ENCODE measurements at regions not wholly inside any gene's neighbourhood (a gene's known extent, or its start where the extent isn't known, plus 50 kb on each side); places are given as distances from the start of the nearest gene placed in this dataset.
"Not testable (repeated sequence)": the region's sequence is repeated elsewhere in the genome, so short reads cannot be mapped to it uniquely, and the experiment has no call there.

- not testable (repeated sequence) for DNase-seq, ATAC-seq
Measured at GRCh38 chr17:54361073-54361472, 538.3 kb downstream of the KIF2B start.

DNA sequence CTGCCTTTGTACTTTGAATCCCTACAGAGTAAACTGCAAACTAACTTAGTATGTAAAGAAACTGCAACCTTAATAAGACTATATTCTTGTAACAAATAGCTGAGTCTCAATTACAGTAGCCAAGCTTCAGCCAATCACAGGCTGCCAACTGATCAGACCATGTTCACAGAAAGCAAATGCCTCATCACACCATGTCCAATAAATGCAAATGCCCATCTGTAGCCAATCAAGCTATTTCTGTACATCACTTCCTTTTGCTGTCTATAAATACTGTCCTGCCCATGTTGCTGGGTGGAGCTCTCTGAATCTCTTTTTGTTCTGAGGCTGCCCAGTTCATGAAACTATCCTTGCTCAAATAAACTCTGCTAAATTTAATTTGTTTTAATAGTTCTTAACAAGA lies 531.7 kb upstream of the TOM1L1 start:
- ATAC-seq = no peak
- no peak for DNase-seq

GRCh38 chr17:54372069-54372749 lies 528.4 kb upstream of the TOM1L1 start:
- DNase-seq (no peak), ATAC-seq (no peak)

- no peak for ATAC-seq
- no peak for DNase-seq
Measured at GRCh38 chr17:54373970-54374369, 526.7 kb upstream of the TOM1L1 start.

DNA sequence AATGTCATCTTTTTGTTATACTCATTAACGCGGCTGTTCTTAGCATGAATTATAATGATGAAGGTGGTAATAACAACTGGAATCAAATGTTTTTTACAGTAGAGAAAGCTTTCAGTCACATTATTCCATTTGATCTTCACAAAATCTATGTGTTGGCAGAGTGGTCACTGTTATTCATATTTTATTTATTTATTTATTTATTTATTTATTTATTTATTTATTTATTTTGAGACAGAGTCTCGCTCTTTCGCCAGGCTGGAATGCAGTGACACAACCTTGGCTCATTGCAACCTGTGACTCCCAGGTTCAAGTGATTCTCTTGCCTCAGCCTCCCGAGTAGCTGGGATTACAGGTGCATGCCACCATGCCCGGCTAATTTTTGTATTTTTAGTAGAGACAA lies 524.2 kb upstream of the TOM1L1 start:
- ATAC-seq, DNase-seq: not testable (repeated sequence)

DNA sequence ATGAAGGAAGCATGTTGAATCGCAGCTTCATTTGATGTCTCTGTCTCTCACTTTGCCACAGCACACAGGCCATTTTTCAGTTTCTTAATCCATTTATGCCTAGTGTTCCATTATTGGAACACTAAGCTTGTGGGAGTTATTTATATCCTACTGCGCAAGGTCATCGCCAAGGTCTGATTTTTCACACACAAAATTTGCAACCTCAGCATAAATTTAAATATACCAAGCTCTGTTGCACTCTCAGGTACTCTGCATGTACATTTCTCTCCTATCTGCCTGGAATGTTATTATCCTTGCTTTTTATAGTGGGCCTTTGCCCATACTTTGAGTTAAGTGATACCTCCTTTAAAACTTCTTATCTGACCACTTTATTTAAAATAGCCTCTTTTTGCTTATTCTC lies 519.2 kb upstream of the TOM1L1 start:
- no peak for DNase-seq
- no peak for ATAC-seq

DNA sequence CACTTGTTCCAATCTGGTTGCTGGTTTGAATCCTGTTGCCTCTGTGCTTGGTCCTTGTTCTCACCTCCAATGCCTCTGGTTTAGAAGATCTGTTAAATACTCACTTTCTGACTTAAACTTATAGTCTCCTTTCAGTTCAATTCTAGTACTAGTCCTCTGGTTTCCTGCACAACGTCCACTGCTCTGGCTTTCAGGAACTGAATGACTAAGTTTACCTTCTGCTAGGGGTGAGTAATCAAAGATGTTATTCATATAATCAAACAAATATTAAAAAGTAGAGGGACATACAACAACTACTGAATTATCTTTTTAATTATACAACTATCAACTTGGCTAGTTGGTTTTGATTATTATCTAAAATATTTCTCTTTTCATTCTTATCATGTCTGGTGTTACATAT lies 496.4 kb upstream of the TOM1L1 start:
- ATAC-seq (no peak), DNase-seq (no peak)

- DNase-seq = no peak
Measured at GRCh38 chr17:54405826-54406225, 494.8 kb upstream of the TOM1L1 start.

DNA sequence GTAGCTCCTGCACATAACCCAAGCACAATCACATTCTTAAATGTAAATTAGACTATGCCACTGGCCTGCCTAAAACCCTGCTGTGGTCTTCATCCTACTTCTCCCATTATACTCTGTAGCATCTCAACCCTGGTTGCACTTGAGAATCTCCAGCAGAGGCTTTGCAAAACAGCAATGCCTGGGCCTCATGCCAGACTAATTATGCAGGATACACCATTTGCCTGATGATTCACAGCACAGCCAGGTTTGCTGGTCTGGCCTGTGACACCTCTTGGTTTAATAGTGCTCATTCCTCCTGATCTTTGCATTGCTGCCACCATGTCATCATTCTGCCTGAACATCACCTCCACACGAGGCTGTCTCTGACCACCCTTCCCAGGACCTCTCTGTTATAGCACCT lies 491.9 kb upstream of the TOM1L1 start:
- ATAC-seq = no peak
- DNase-seq = no peak

More at GRCh38 chr17:54405826-54406225, 494.8 kb upstream of the TOM1L1 start:
- no peak for ATAC-seq

- no peak for ATAC-seq
- DNase-seq = no peak
Measured at GRCh38 chr17:54418467-54418866, 482.2 kb upstream of the TOM1L1 start.

GRCh38 chr17:54425671-54426070 lies 475.0 kb upstream of the TOM1L1 start:
- ATAC-seq (no peak), DNase-seq (no peak)

DNA sequence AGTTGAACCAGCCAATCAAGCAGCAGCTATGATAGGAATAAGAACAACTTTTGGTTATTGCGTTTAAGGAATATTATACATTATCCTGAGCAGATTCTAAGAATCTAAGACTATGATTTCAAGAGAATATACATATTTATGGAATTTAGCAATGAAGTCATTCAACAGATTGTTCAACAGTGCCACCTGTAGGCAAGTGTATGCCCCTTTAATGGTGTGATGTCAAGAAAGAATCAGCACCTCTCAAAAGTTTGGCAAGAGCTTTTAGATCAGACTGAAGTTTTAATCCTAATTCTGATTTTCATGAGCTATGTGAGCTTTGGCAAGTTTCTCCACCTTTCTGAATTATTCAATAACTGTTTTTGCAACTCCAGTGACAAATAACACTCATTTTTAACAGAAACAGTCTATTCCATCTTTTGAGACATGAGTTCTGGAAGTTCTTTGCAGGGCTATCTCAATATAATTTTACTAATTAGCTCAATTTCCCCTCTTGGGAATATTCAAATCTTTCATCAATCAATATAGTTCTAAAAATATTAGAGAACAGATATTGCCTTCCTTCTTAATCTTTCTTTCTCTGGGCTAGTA lies 474.3 kb upstream of the TOM1L1 start:
- DNase-seq (no peak), ATAC-seq (no peak)

GRCh38 chr17:54435966-54436365 lies 464.7 kb upstream of the TOM1L1 start:
- ATAC-seq = no peak
- DNase-seq = no peak

GRCh38 chr17:54439816-54440215 lies 460.8 kb upstream of the TOM1L1 start:
- ATAC-seq (no peak), DNase-seq (no peak)

GRCh38 chr17:54451051-54451450 lies 449.6 kb upstream of the TOM1L1 start:
- ATAC-seq = no peak
- DNase-seq = no peak

DNA sequence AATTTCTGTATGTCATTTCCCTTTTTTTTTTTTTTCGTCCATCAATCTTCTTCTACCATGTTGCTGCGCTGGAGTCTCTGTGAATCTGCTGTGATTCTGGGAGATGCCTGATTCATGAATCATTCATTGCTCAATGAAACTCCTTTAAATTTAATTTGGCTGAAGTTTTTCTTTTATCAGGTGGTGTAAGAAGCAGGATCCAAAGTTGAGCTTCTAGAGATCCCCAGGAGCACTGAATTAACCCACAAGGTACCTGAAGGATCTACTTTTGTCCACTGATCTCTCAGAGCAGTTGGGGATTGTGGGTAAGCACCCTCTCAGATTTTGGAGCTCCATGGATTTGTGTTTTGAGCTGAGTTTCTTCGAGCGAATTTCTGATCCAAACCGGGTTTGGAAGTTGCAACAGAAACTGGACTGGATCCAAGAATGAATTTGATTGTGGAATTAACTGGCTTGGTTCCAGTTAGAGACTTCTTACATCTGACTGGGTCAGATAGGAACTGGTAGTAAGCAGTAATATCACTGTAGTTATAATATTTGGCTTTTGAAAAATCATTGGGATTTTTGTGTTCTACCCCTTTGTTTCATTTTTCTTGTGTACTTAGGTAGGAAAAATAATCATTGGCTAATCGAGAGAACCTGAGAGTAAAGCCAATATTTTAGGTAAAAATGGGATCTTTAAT lies 447.8 kb upstream of the TOM1L1 start:
- DNase-seq (no peak), ATAC-seq (no peak)

DNA sequence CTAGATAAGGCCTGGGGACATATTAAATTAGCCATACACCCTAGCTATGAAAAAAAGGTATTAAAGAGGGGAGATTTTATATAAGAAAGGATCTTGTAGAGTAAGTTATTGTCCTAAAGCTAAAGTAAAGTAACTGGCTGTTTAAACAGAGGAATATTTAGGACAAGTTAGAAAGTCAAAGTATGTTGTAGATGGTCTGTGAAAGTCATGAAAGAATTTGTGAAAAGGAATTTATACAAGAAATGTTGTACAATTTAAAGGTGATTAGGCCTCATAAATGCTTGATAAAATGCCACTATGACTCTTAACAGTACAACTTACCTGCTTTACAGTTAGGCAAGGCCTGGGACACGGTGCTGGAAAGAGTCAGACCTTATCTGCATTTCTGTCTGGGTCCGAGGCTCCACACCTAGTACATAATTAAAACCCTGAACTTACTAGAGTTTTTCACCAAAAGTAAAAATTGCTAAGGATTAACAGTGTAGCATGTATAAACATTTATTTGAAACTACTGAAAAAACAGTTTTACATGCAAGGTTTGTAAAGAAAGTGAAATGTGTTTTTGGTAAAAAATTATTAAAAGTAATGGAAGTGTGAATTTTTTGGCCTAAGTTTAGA lies 445.3 kb upstream of the TOM1L1 start:
- ATAC-seq (no peak), DNase-seq (no peak)

DNA sequence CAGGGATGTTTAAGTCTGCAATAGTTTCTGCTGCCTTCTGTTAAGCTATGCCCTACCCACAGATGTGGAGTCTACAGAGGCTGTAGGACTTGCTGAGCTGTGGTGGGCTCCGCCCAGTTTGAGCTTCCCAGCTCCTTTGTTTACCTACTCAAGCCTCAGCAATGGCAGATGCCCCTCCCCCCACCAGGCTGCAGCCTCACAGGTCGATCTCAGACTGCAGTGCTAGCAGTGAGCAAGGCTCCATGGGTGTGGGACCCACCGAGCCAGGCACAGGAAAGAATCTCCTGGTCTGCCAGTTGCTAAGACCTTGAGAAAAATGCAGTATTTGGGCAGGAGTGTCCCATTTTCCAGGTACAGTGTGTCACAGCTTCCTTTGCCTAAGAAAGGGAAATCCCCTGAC lies 435.2 kb upstream of the TOM1L1 start:
- not testable (repeated sequence) for DNase-seq, ATAC-seq

- ATAC-seq (no peak), DNase-seq (no peak)
Measured at GRCh38 chr17:54466875-54467274, 433.8 kb upstream of the TOM1L1 start.

- no peak for ATAC-seq
- no peak for DNase-seq
Measured at GRCh38 chr17:54482843-54483242, 417.8 kb upstream of the TOM1L1 start.

DNA sequence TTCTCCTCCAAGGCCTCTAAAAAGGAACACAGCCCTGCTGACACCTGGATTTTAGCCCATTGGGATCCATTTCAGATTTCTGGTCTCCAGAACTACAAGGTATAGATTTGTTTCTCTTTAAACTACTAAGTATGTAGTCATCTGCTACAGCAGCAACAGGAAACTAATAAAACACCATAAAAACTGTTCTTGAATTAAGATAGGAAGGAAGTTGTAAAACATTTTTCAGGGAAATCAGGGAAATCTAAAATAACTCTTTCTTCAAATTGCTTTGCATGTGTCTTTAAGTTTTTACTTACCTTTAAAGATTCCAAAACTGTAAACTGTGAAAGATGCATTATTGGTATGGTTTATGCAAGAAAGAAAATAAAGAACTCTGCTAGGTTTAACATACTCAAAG lies 407.0 kb upstream of the TOM1L1 start:
- ATAC-seq (no peak), DNase-seq (no peak)

DNA sequence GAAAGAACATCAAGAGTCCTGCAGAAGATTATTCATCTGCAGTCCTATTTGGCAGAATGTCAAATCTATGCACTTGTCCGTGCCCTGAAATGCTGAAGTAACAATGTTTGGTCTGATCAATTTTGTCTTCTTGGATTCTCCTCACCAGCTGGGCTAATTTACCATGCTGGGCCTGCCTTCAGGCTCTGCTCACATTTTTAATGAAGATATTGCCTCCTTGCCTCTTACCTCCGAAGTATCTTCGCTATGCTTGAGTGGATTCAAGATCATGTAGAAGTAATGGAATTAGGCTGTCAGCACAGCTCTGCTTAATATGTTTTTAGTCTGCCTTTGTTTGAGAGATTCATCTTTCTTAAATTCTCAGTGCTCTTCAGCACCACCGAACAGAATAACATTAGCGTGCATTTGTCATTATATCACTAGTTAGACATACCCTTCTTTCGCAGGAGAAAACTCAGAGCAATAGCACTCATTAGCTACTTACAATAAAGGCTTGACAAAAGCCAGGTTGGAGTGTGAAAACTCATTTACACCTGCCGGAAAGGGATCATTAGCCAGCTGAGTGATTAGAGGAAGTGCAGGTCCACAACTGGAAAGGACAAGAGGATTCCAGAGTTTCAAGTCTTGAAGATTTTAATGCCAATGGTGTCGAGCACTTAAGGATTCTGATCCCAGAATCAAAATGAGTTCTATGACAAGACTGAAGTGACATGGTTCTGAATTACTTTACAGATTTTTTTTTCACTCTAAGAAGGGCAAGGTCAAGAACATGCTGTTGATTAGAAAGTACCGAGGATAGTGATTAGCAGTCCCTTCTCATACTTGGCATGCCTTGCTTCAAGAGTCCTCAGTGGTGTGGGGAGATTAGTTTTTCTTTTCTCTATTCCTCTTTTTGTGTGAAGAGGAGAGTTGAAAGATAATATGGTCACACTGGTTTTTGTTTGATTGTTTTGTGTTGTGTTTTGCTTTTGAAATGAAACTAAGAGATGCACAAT lies 405.6 kb upstream of the TOM1L1 start:
- ATAC-seq = no peak
- DNase-seq = no peak
